Mammary epithelial cell (primary cell): ENCODE measurements at regions not wholly inside any gene's neighbourhood (a gene's known extent, or its start where the extent isn't known, plus 50 kb on each side); places are given as distances from the start of the nearest gene placed in this dataset.
"Not testable (repeated sequence)": the region's sequence is repeated elsewhere in the genome, so short reads cannot be mapped to it uniquely, and the experiment has no call there.

Experiments used
- EZH2 ChIP-seq: IDR thresholded peaks from 2 replicates; pipeline ENCODE4 v1.6.1; 2012; ENCODE audit warnings: low read length, inconsistent platforms, borderline replicate concordance
- TF ChIP-seq, protein P1 (sequence below), 2 donors: IDR thresholded peaks in 1 of 2; conservative IDR thresholded peaks in 1 of 2; 2 replicates each; pipeline ENCODE4 v1.5.1; 2011 to 2012; ENCODE audit warnings: inconsistent platforms in 2 of 2, low read length in 2 of 2, mild to moderate bottlenecking in 2 of 2, control low read depth in 1 of 2, low read depth in 1 of 2; ENCODE audit not compliant: insufficient read depth in 1 of 2; ENCODE audit errors: extremely low read depth in 1 of 2

- TF ChIP-seq, protein P1, sequence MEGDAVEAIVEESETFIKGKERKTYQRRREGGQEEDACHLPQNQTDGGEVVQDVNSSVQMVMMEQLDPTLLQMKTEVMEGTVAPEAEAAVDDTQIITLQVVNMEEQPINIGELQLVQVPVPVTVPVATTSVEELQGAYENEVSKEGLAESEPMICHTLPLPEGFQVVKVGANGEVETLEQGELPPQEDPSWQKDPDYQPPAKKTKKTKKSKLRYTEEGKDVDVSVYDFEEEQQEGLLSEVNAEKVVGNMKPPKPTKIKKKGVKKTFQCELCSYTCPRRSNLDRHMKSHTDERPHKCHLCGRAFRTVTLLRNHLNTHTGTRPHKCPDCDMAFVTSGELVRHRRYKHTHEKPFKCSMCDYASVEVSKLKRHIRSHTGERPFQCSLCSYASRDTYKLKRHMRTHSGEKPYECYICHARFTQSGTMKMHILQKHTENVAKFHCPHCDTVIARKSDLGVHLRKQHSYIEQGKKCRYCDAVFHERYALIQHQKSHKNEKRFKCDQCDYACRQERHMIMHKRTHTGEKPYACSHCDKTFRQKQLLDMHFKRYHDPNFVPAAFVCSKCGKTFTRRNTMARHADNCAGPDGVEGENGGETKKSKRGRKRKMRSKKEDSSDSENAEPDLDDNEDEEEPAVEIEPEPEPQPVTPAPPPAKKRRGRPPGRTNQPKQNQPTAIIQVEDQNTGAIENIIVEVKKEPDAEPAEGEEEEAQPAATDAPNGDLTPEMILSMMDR (conservative IDR thresholded peaks at IDR 0.05 in 1 of 2, IDR thresholded peaks at IDR 0.05 in 1 of 2; ENCODE audit: extremely low read depth in 1 of 2, insufficient read depth in 1 of 2, low read depth in 1 of 2, low read length in 2 of 2) = not testable (repeated sequence)
- TF ChIP-seq EZH2 = not testable (repeated sequence)
Measured at GRCh38 chr1:206362994-206363393, 107.3 kb upstream of the IKBKE start.
